ENCODE measurements at regions not wholly inside any gene's neighbourhood (a gene's known extent, or its start where the extent isn't known, plus 50 kb on each side); places are given as distances from the start of the nearest gene placed in this dataset.

DNA sequence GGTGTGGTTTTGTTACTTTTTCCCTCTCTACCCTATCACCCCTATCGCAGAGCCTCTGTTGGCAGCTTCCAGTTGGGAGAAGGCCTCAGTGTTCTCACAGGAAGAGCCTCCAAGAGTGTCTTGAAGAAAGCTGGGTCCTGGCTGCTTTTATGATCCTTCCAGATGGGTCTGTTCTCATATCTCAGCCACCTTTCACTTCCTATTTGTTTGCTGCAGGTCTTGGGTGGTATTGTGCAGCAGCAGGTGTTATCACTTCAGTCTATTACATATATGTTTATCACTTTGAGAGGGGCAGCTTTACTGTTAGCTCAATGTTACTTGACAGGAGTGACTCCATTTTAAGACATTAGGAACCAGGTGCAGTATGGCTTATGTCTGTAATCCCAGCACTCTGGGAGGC is 59.2 kb upstream of the GDNF start:
- H3K36me3 ChIP-seq: no peaks in the 10 kb centered on the region
- no peaks in the 10 kb centered on the region for H3K27me3 ChIP-seq
- no peaks in the 10 kb centered on the region for H3K9me3 ChIP-seq
- no peaks in the 10 kb centered on the region for H3K4me1 ChIP-seq
- no peak for DNase-seq (ENCODE audit: low spot score)
- H3K27ac ChIP-seq: no peak overlapping the region
- TF ChIP-seq, protein P1, sequence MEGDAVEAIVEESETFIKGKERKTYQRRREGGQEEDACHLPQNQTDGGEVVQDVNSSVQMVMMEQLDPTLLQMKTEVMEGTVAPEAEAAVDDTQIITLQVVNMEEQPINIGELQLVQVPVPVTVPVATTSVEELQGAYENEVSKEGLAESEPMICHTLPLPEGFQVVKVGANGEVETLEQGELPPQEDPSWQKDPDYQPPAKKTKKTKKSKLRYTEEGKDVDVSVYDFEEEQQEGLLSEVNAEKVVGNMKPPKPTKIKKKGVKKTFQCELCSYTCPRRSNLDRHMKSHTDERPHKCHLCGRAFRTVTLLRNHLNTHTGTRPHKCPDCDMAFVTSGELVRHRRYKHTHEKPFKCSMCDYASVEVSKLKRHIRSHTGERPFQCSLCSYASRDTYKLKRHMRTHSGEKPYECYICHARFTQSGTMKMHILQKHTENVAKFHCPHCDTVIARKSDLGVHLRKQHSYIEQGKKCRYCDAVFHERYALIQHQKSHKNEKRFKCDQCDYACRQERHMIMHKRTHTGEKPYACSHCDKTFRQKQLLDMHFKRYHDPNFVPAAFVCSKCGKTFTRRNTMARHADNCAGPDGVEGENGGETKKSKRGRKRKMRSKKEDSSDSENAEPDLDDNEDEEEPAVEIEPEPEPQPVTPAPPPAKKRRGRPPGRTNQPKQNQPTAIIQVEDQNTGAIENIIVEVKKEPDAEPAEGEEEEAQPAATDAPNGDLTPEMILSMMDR (IDR thresholded peaks at IDR 0.05): no peak
- no peak overlapping the region for H3K4me3 ChIP-seq

DNA sequence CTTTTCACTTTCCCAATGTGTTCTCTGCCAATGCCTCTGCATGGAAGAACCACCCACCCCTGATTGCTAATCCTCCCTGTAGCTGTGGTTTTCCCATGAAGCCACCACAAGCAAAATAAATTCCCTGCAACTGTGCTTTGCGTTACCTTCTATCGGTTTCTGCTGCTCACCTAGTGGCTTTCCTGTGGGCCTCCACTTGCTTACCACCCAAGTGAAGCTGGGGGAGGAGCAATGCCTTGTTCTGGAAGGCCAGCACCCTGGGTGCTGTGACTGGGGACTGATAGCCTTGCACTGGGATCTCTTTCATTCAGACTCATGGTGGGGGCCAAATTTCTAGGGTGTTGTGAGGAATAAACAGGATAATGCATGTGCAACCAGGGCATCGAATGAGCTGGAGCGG is 56.3 kb upstream of the GDNF start:
- TF ChIP-seq, protein P1 (IDR thresholded peaks at IDR 0.05): no peak
- Histone ChIP-seq H3K9me3 (no peaks in the 10 kb centered on the region), H3K27ac (no peak overlapping the region), H3K36me3 (no peaks in the 10 kb centered on the region), H3K4me3 (no peak overlapping the region), H3K27me3 (no peaks in the 10 kb centered on the region), H3K4me1 (peaks cover 0 to 6% of the 10 kb centered on the region in 2 donors)
- no peak for DNase-seq (ENCODE audit: low spot score)

DNA sequence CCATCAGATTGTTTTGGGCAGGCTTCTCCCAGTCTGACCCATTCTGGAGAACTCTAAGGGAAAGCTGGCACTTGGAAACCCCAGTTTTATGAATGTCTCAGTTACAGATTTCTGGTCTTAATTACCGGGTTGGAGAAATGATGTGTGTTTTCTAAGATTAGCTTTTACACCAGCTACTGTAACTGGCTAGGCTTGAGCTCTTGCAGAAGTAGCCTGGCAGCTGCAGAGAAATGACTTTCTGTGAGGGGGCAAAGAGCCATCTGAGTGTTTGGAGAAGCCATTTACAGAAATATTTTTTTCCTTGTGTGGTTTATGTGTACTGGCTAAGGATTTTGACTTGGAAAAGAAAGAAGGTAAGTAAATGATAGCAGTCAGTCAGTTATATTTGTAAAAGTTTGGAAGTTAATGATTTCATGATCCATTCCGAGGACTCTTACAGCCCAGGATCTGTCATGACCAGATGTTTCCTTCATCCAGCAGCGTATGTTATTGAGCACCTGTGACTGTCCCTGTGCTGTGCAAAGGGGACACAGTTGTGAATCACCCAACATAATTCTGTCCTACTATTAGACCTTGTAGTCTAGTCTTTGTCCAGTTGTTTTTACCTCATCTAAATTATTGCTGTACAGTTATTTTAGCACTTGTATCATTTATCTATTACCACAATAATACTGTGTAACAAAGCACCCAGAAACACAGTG is 53.7 kb upstream of the GDNF start:
- TF ChIP-seq, protein P1 (IDR thresholded peaks at IDR 0.05): no peak
- Histone ChIP-seq H3K4me3 (no peak overlapping the region), H3K27ac (no peak overlapping the region), H3K36me3 (no peaks in the 10 kb centered on the region), H3K9me3 (no peaks in the 10 kb centered on the region), H3K4me1 (peaks cover 0 to 6% of the 10 kb centered on the region in 2 donors), H3K27me3 (no peaks in the 10 kb centered on the region)
- no peak for DNase-seq (ENCODE audit: low spot score)

DNA sequence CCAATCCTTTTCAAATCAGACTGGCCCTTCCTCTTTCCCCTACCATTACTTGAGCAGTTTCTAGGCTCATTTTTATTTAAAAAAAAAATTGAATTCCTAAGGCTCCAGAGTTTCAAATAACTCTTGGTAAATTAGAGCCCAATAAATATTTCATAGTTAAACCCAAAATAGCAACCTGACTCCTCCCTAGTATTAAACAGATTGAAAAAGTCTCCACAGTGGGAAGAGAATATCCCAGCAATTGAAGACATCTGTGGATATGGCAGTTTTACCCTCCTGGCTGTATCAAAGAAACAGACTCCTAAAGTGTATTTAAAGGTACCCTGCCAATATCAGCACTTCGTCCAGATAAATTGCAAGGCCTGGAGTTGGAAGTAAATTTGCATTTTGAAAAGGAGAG is 52.7 kb upstream of the GDNF start:
- no peak for DNase-seq (ENCODE audit: low spot score)
- H3K4me1 ChIP-seq: peaks cover 0 to 6% of the 10 kb centered on the region in 2 donors
- TF ChIP-seq, protein P1 (IDR thresholded peaks at IDR 0.05): no peak
- H3K36me3 ChIP-seq: no peaks in the 10 kb centered on the region
- no peak overlapping the region for H3K27ac ChIP-seq
- H3K9me3 ChIP-seq: no peaks in the 10 kb centered on the region
- H3K27me3 ChIP-seq: no peaks in the 10 kb centered on the region
- H3K4me3 ChIP-seq: no peak overlapping the region

DNA sequence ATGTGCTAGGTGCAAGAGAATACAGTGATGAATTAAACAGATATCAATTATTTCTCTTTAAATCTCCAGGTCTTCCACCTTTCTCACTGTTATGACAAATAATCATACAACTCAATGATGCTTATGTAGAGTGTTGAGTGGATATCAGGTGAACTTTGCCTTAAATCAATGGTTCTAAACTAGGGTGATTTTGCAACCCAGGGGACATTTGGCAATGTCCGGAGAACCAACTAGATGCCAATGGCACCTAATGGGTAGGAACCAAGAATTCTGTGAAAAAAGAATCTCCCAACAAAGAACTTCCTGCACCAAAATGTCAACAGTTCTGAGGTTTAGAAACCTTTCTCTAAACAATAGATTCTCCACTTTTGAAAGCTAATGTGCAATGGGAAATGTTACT is 52.0 kb upstream of the GDNF start:
- H3K9me3 ChIP-seq: no peaks in the 10 kb centered on the region
- no peak overlapping the region for H3K4me3 ChIP-seq
- no peak for DNase-seq (ENCODE audit: low spot score)
- no peak overlapping the region for H3K27ac ChIP-seq
- peaks cover 0 to 6% of the 10 kb centered on the region in 2 donors for H3K4me1 ChIP-seq
- H3K27me3 ChIP-seq: no peaks in the 10 kb centered on the region
- TF ChIP-seq, protein P1 (IDR thresholded peaks at IDR 0.05): no peak
- H3K36me3 ChIP-seq: no peaks in the 10 kb centered on the region

Measured in right atrium auricular region (tissue), 2 donors.